GM23338 (cell line): ENCODE measurements at regions not wholly inside any gene's neighbourhood (a gene's known extent, or its start where the extent isn't known, plus 50 kb on each side); places are given as distances from the start of the nearest gene placed in this dataset.
"Not testable (repeated sequence)": the region's sequence is repeated elsewhere in the genome, so short reads cannot be mapped to it uniquely, and the experiment has no call there.

Source experiments
- CREB1 ChIP-seq: fragments of 250-450 bp; sonication (Bioruptor Pico); IDR thresholded peaks from 2 replicates; pipeline ENCODE4 v1.5.0; 2020; ENCODE audit warnings: low read depth, mild to moderate bottlenecking, moderate library complexity
- CTCF ChIP-seq, 2 experiments: fragments of 200-600 bp in 1 of 2; sonication (generic) in 1 of 2; conservative IDR thresholded peaks; 2 replicates each; pipeline versions ENCODE4 v1.5.1 to v1.6.1; 2016 to 2017; ENCODE audit warnings: antibody characterized with exemption in 2 of 2, low read depth in 2 of 2, mild to moderate bottlenecking in 2 of 2, moderate library complexity in 1 of 2
- ETS1 ChIP-seq: IDR thresholded peaks from 2 replicates; pipeline ENCODE4 v1.6.1; 2016; ENCODE audit warnings: antibody characterized with exemption
- EZH2 ChIP-seq: fragments of 200-600 bp; sonication (generic); IDR thresholded peaks from one replicate; pipeline ENCODE4 v1.8.0; 2017; ENCODE audit warnings: antibody characterized with exemption, mild to moderate bottlenecking, low read depth; ENCODE audit not compliant: unreplicated experiment
- EZH2phosphoT487 ChIP-seq: fragments of 200-600 bp; sonication (generic); IDR thresholded peaks from one replicate; pipeline ENCODE4 v1.8.1; 2018; ENCODE audit warnings: antibody characterized with exemption; ENCODE audit not compliant: unreplicated experiment
- JUNB ChIP-seq: IDR thresholded peaks from one replicate; pipeline ENCODE4 v1.6.1; 2016; ENCODE audit warnings: antibody characterized with exemption; ENCODE audit not compliant: unreplicated experiment
- POLR2AphosphoS5 ChIP-seq: IDR thresholded peaks from 2 replicates; pipeline ENCODE4 v1.6.1; 2016; ENCODE audit warnings: antibody characterized with exemption, low read depth
- REST ChIP-seq: IDR thresholded peaks from one replicate; pipeline ENCODE4 v1.6.1; 2018; ENCODE audit warnings: antibody characterized with exemption; ENCODE audit not compliant: unreplicated experiment
- STAT1 ChIP-seq: IDR thresholded peaks from one replicate; pipeline ENCODE4 v1.6.1; 2016; ENCODE audit warnings: antibody characterized with exemption; ENCODE audit not compliant: unreplicated experiment
- ZNF114 ChIP-seq: fragments of 250-450 bp; sonication (Bioruptor Pico); IDR thresholded peaks from 2 replicates; pipeline ENCODE4 v1.5.0; 2020; ENCODE audit warnings: mild to moderate bottlenecking, moderate library complexity
- ZNF331 ChIP-seq: fragments of 250-450 bp; sonication (Bioruptor Pico); IDR thresholded peaks from 2 replicates; pipeline ENCODE4 v1.5.0; 2020; ENCODE audit warnings: low read depth, mild to moderate bottlenecking, moderate library complexity

- TF ChIP-seq EZH2; CTCF (conservative IDR thresholded peaks at IDR 0.05; ENCODE audit: low read depth in 2 of 2); POLR2AphosphoS5; REST; ZNF331 (CRISPR knock-in tag); JUNB; CREB1 (CRISPR knock-in tag); EZH2phosphoT487; ETS1; ZNF114 (CRISPR knock-in tag); STAT1: not testable (repeated sequence)
These were observed 128.8 kb downstream of the PCDH10 start for GRCh38 chr4:133277940-133278339.
